Vagina (tissue), 2 donors: ENCODE measurements at regions not wholly inside any gene's neighbourhood (a gene's known extent, or its start where the extent isn't known, plus 50 kb on each side); places are given as distances from the start of the nearest gene placed in this dataset.

Experiments used
- DNase-seq, 2 donors: peaks; one replicate each; pipeline ENCODE4 v3.0.0-alpha.2; 2017; ENCODE audit errors: extremely low spot score in 2 of 2
- H3K27ac ChIP-seq: fragments of 200-600 bp; sonication (generic); one replicate; pipeline ENCODE4 v1.5.1; 2019
- H3K27me3 ChIP-seq: fragments of 200-600 bp; sonication (generic); one replicate; pipeline ENCODE4 v1.5.1; 2019
- H3K36me3 ChIP-seq, 2 donors: fragments of 200-600 bp; sonication (generic); one replicate each; pipeline ENCODE4 v1.5.1; 2017 to 2019
- H3K4me1 ChIP-seq: fragments of 200-600 bp; sonication (generic); one replicate; pipeline ENCODE4 v1.5.1; 2019
- H3K4me3 ChIP-seq, 2 donors: fragments of 200-600 bp; sonication (generic); 1 replicate in 1 of 2; 2 replicates in 1 of 2; pipeline ENCODE4 v1.5.1; 2016 to 2019
- H3K9me3 ChIP-seq: fragments of 200-600 bp; sonication (generic); one replicate; pipeline ENCODE4 v1.5.1; 2019
- CTCF ChIP-seq, 3 experiments: fragments of 450-650 bp in 2 of 3; fragments of 200-600 bp in 1 of 3; sonication (generic) in 1 of 3; IDR thresholded peaks; one replicate each; pipeline ENCODE4 v1.5.1; 2017 to 2019; ENCODE audit warnings: antibody characterized with exemption in 3 of 3, mild to moderate bottlenecking in 2 of 3, moderate library complexity in 2 of 3
- POLR2A ChIP-seq, 2 donors: fragments of 450-650 bp; IDR thresholded peaks; one replicate each; pipeline ENCODE4 v1.6.1; 2017; ENCODE audit warnings: antibody characterized with exemption in 2 of 2, mild to moderate bottlenecking in 2 of 2, moderate library complexity in 2 of 2
- POLR2AphosphoS5 ChIP-seq, 2 donors: sonication (generic); formaldehyde crosslinking; IDR thresholded peaks; one replicate each; pipeline ENCODE4 v1.9.0; 2017; ENCODE audit warnings: antibody characterized with exemption in 2 of 2, mild to moderate bottlenecking in 2 of 2, low read depth in 1 of 2; ENCODE audit not compliant: insufficient read depth in 1 of 2
- intact Hi-C: fragments of 100-400 bp; cut with DNase I; formaldehyde crosslinking; loops from one replicate; pipeline ENCODE4 v1.15.1; 2023

- no peaks in the 10 kb centered on the region for H3K9me3 ChIP-seq
- no peak for DNase-seq
- no peak overlapping the region for H3K27ac ChIP-seq
- intact Hi-C loops, result no loop called here
- no peaks in the 10 kb centered on the region for H3K36me3 ChIP-seq
- peaks cover 3% of the 10 kb centered on the region for H3K4me1 ChIP-seq
- no peak for TF ChIP-seq POLR2A (IDR thresholded peaks at IDR 0.05)
- no peak for TF ChIP-seq CTCF (IDR thresholded peaks at IDR 0.05)
- no peak for TF ChIP-seq POLR2AphosphoS5 (IDR thresholded peaks at IDR 0.05; ENCODE audit: insufficient read depth in 1 of 2, low read depth in 1 of 2)
- H3K4me3 ChIP-seq, result no peak overlapping the region
- no peaks in the 10 kb centered on the region for H3K27me3 ChIP-seq
Measured at GRCh38 chr2:2851806-2852777, 521.0 kb upstream of the MYT1L start.

- no peak for DNase-seq
- intact Hi-C loops, result no loop called here
- Histone ChIP-seq H3K4me3 (no peak overlapping the region), H3K4me1 (peaks cover 11% of the 10 kb centered on the region), H3K27ac (no peak overlapping the region), H3K36me3 (no peaks in the 10 kb centered on the region), H3K27me3 (no peaks in the 10 kb centered on the region), H3K9me3 (no peaks in the 10 kb centered on the region)
- no peak for TF ChIP-seq POLR2AphosphoS5 (IDR thresholded peaks at IDR 0.05; ENCODE audit: insufficient read depth in 1 of 2, low read depth in 1 of 2)
- TF ChIP-seq POLR2A (IDR thresholded peaks at IDR 0.05), result no peak
Measured at GRCh38 chr2:2851316-2851715, 520.2 kb upstream of the MYT1L start.

GRCh38 chr2:2850859-2851258, 519.8 kb upstream of the MYT1L start:
- TF ChIP-seq POLR2A (IDR thresholded peaks at IDR 0.05) (no peak), POLR2AphosphoS5 (IDR thresholded peaks at IDR 0.05; ENCODE audit: insufficient read depth in 1 of 2, low read depth in 1 of 2) (no peak), CTCF (IDR thresholded peaks at IDR 0.05) (no peak)
- Histone ChIP-seq H3K27ac (no peak overlapping the region), H3K4me3 (no peak overlapping the region), H3K4me1 (peaks cover 16% of the 10 kb centered on the region), H3K9me3 (no peaks in the 10 kb centered on the region), H3K36me3 (no peaks in the 10 kb centered on the region), H3K27me3 (no peaks in the 10 kb centered on the region)
- intact Hi-C loops, result no loop called here
- no peak for DNase-seq

- Histone ChIP-seq H3K27ac (no peak overlapping the region), H3K4me1 (peaks cover 16% of the 10 kb centered on the region), H3K4me3 (no peak overlapping the region), H3K36me3 (no peaks in the 10 kb centered on the region), H3K9me3 (no peaks in the 10 kb centered on the region), H3K27me3 (no peaks in the 10 kb centered on the region)
- intact Hi-C loops, result no loop called here
- no peak for DNase-seq
- no peak for TF ChIP-seq POLR2A (IDR thresholded peaks at IDR 0.05)
- no peak for TF ChIP-seq CTCF (IDR thresholded peaks at IDR 0.05)
- TF ChIP-seq POLR2AphosphoS5 (IDR thresholded peaks at IDR 0.05; ENCODE audit: insufficient read depth in 1 of 2, low read depth in 1 of 2), result no peak
Measured at GRCh38 chr2:2850218-2850755, 519.2 kb upstream of the MYT1L start.

- no peak overlapping the region for H3K27ac ChIP-seq
- no peaks in the 10 kb centered on the region for H3K27me3 ChIP-seq
- H3K4me1 ChIP-seq, result peaks cover 16% of the 10 kb centered on the region
- H3K4me3 ChIP-seq, result no peak overlapping the region
- intact Hi-C loops, result no loop called here
- TF ChIP-seq POLR2A (IDR thresholded peaks at IDR 0.05) (no peak), CTCF (IDR thresholded peaks at IDR 0.05) (no peak)
- H3K36me3 ChIP-seq, result no peaks in the 10 kb centered on the region
- no peak for DNase-seq
- no peaks in the 10 kb centered on the region for H3K9me3 ChIP-seq
Measured at GRCh38 chr2:2849464-2850217, 518.6 kb upstream of the MYT1L start.
